T-helper 2 cell (primary cell): ENCODE measurements at regions not wholly inside any gene's neighbourhood (a gene's known extent, or its start where the extent isn't known, plus 50 kb on each side); places are given as distances from the start of the nearest gene placed in this dataset.

Experiments
- DNase-seq, 5 experiments: peaks; one replicate each; pipeline versions ENCODE4 v3.0.0 to v3.0.0-alpha.2; 2012 to 2022

- DNase-seq, result no peak
Observed at GRCh38 chr11:70746351-70746750, 348.0 kb downstream of the CTTN start.

DNA sequence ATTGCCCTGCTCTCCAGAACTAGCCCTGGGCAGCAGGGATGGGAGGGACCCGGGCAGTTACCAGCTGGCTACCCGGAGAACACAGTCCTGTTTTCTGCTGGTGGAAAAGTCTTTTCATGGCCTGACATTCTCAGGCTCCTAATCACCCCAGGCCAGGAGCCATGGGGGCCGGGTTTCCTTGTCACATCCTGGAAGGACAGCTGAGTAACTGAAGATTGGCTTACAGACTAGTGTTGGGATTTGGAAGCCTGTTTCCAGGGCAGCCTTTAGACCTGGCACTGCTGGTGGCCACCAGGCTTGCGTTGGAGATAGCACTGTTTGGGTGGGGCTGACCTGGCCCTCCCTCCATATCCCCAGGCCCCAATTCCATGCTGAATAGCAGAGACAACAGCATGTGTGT lies 349.0 kb downstream of the CTTN start:
- no peak for DNase-seq

DNA sequence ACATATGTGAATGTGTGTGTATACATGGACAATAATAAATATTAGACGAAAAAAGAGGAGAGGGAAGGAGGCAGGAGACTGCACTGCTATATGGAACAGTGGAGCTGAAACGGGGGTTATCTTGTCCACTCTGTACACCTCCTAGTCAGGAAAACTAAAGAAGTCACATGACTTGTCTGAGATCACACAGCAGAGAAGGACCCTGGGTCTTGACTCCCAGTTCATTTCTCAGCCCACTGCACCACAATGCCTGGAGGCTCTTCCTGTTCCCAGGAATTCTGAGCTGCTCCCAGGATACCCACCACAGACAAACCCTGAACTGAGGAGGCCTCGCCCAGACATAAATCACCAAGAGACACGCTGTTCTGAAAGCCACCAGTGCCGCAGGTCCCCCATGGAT lies 349.6 kb downstream of the CTTN start:
- DNase-seq, result no peak

DNA sequence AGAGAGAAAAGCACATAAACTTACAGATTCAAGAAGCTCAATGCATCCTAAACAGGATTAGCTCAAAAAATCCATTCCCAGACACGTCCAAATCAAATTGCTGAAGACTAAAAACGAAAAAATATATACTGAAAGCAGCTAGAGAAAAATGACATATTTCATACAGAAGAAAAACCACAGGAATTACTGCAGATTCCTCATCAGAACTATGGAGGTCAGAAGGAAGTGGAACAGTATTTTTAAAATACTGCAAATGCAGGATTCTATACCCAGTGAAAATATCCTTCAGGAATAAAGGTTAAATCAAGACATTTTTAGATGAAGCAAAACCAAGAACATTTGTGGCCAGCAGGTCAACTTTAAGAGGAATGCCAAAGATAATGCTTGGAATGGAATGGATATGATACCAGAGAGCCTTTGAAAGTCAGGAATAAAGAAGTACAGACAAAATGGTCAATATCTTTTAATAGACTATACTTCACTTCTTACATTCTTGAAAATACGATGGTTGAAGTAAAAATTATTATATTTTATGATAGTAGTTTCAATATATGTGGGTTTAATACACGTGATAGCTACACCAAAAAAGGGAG lies 352.9 kb downstream of the CTTN start:
- no peak for DNase-seq

DNA sequence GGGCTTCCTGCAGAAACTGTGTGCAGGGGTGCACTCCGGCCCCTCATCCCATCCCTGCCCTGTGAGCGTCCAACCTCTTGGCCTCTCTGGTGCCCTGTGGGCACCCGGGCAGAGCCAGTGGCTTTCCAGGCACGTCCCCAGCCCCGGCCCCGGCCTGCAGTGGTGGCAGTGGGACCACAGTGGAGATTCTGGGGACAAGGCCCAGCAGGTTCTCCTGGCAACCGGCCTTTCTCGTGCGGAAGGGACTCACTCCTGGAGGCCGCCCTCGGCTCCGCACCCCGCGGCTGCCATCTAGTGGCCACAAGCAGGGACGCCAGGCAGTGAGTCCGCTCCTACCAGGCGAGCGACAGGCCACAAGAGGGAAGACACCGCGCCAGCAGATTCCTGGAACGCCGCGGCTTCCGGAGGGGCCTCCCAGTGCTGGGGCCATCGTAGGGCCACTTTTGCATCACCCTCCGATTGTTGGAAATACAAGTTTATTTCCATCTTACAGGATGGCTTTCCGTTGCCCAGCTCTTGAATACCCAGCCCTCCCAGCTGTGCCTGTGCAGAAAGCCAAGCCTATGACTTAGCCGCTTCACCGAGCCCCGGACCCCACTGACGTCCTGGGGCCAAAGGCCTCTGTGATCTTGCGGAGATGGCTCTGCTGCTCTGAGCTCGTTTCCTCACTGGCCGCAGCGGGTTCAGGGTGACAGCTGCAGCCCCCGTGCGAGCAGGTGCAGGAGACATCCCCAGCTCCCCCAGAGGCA lies 357.3 kb downstream of the CTTN start:
- peak in 4 of 5 experiments; percentile 24 to 50 (median 34) for DNase-seq

DNA sequence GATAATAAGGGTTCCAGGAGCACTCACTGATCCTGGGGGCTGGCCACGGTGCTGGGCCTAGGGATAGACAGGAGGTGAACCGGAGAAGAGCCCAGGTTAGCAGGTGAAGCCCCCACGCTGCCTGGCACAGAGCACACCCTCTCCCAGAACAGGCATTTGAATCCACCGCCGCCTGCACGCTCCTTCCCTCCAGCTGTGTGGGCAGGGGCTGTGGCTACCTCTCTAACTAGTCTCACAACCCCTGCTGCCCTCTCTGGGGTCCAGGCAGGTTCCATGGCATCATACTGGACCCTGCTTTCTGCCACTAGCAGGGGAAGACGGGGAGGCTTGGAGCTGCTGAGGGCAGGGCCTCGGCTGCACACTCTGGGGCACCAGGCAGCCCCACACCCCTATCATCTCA lies 358.0 kb downstream of the CTTN start:
- no peak for DNase-seq

GRCh38 chr11:70756756-70757155 lies 358.4 kb downstream of the CTTN start:
- no peak for DNase-seq

DNA sequence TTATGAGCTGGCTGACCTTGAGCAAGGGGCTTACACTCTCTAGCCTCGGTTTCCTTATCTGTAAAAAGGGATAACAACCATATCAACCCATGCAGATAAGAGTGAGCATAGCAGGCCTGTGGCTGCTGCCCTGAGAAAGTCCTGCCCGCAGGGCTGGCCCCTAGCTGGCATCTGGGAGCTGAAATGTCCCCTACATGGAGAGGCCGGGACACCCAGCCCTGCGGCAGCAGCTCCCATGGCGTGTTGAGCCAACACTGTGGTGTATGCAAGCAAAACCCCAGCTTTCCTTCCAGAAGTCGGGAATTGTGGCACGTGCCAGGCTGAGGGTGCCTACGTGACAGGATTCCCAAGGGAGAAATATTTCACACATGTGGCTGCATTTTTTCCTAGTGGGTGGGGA lies 358.9 kb downstream of the CTTN start:
- no peak for DNase-seq

DNA sequence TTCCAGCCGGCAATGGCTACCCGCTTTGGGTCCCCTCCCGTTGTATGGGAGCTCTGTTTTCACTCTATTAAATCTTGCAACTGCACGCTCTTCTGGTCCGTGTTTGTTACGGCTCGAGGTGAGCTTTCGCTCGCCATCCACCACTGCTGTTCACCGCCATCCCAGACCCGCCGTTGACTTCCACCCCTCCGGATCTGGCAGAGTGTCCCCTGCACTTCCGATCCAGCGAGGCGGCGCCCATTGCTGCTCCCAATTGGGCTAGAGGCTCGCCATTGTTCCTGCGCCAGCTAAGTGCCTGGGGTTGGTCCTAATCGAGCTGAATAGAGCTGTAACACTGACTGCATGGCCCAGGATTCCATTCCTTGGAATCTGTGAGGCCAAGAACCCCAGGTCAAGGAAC lies 359.9 kb downstream of the CTTN start:
- DNase-seq, result no peak

- no peak for DNase-seq
Observed at GRCh38 chr11:70759846-70760245, 361.5 kb downstream of the CTTN start.

- DNase-seq, result no peak
Observed at GRCh38 chr11:70760416-70761020, 362.2 kb downstream of the CTTN start.

DNA sequence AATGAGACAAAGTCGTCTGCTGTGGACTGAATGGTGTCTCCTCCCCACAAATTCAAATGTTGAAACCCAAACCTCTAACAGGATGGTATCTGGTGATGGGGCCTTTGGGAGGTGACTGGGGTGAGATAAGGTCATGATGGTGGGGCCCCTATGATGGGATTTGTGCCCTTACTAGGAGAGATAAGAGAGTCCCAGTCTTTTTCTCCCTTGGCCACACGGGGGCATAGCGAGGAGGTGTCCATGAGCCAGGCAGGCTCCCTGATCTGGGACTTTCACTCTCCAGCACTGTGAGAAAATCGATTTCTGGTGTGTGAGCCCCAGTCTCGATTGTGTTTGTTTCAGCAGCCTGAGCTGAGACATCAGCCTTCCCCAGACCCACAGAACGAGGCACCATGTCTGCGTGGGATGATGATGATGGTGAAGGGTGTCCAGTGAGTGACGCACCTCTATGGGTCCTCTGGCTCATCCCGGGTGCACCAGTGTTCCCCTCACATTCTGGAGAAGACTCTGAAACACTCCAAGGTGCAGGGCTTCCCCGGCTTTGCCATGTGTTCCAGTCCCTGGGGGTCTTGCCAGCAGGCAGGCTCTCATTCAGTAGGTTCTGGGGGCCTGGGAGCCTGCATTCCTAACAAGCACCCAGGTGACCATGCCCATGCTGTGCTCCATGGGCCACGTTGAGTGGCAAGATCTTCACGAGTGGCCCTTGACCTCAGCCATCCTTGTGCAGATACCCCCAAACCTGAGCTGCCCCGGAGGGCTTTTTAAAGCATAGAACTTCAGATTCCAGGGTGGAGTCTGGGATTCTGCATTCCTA lies 363.0 kb downstream of the CTTN start:
- no peak for DNase-seq

DNA sequence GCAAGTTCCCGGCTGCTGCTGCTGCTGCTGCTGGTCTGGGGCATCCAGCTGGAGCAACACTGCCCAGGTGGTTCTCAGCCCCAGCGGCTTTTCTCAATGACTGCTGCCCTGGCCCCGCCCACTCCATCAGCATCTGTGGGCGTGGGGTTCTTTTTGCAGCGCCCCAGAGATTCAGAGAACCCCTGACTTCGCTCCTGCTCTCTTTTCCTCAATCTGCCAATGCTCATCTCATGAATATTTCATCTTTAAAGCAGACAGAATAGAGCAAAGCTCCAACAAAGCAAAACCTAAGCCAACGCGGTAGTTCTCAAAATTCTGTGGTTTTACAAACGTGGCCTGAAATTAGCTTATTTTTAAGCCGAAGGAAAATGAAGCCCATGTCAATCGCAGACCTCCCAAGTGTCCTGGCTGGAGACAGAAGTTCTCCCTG lies 363.6 kb downstream of the CTTN start:
- DNase-seq, result no peak

DNA sequence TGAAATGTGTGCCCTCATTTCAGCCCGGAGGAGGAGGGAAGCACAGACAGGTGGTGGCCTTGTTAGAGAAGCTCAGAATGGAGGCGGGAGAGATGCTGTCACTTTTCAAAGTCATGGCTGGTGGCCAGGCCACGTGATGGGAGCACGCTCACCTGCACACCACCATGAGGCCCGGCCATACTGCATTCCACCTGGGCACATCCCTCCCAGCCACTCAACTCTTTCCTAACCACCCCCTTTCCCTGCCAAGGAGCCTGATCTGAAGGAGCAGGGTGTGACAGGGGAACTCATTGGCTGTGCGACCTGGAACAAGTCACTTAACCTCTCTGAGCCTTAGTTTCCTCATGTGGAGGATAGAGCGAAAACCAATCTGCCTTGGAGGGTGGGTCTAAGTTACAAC lies 364.5 kb downstream of the CTTN start:
- no peak for DNase-seq

DNA sequence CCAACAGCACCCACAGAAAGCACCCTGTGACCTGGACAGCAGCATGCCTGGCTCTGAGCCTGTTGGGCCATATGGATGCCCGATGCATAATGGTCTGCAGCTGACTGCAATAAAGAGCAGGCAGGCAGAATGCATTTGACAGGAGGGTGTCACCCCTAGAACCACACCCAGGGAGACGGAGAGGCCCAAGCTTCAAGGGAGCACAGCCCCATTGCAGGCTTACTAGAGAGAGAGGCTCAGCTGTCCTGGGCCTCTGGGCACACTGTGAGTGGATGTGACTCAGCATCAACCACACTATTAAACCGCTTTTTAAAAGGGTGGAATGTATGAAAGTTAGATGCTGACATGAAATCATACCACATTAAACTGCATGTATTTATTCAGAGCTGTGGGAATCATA lies 365.3 kb downstream of the CTTN start:
- no peak for DNase-seq

DNA sequence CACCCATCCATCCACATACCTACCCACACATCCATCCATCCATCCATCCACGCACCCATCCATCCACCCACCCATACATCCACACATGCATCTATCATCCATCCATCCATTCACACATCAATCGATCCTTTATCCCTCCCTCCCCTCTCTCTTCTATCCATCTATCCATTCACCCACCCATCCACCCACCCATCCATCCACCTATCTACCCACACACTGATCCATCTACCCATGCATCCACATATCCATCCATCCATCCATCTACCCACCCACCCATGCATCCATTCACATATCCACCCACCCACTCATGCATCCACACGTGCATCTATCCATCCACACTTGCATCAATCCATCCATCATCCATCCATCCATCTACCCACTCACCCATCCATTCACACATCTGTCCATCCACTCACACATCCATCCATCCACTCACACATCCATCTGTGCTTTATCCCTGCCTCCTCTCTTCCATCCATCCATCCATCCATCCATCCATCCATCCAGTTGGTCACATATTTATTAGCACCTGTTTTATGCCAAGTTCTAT lies 366.1 kb downstream of the CTTN start:
- DNase-seq, result no peak

DNA sequence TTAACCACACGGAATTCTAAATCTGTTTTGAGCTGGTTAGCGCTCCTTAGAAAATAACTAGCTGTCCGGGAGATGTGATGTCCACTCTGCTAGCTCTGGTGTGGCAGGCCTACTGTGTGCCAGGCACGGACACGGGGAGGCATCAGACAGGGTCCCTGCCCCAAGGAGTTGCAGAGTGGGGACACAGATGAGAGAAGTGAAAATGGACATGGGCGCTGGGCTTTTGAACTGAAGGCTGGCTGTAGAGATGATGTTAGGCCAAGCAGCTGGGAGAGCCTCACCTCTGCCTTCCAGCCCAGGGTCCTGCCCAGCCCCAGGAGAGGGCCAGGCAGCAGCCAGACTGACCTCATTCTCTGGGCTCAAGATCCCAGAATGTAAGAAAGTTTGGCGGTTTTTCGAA lies 368.6 kb downstream of the CTTN start:
- DNase-seq, result no peak

GRCh38 chr11:70768346-70769095 lies 370.2 kb downstream of the CTTN start:
- no peak for DNase-seq

DNA sequence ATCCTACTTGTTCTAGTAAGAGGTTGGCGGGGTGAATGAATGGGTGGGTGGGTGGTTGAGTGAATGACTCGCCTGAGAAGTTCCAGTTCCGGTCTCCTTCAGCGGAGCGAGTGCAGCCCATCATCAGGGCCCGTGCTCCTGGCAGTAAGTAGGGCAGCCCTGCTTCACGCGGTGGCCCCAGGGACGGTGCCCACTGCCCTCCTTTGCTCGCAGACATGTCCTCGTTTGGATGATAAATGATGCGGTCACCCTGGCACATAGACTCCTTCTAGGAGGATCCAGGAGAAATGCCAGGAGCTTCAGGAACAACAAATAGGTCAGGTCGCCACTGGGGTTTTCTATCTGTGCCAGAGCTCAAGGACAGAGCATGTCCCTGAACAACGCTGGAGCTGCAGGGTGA lies 370.8 kb downstream of the CTTN start:
- no peak for DNase-seq

DNA sequence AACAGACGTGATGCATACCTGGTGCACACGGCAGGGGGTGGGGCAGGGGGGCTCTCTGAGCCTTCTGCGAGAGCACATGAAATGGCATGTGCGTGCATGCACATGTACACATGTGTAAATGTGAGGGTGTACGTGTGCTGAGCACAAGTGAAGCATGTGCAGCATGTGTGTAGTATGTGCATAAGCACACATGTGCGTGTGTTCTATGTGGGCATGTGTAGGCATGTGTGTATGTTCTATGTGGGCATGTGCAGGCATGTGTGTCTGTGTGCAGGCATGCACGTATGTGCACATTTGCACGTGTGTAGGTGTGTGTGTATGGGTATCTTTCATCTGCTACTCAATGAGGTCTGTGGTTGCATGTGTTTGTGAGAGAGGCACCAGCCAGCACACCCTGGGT lies 371.2 kb downstream of the CTTN start:
- no peak for DNase-seq

- no peak for DNase-seq
Observed at GRCh38 chr11:70771099-70771885, 373.0 kb downstream of the CTTN start.

DNA sequence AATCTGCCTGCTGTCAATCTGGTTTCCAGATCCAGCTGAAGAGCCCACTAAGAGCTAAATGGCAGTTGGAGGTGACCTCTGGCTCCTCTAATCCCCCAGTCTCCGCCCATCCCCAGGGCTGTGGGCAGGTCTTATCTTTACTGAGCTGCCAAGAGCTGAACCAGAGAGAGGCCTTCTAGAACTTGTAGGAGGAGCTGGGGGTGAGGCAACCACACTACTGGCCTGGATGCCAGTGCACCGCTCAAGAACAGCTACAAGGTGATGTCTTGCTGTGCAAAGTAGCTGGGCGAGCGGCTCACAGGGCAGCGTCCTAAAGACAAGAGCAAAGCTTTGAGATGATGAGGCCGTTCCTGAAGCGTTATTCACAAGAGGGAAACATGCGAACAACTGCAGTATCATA lies 374.6 kb downstream of the CTTN start:
- DNase-seq, result no peak
